ENCODE measurements at regions not wholly inside any gene's neighbourhood (a gene's known extent, or its start where the extent isn't known, plus 50 kb on each side); places are given as distances from the start of the nearest gene placed in this dataset.

- intact Hi-C loops (cut with micrococcal nuclease): no loop called here
Measured at GRCh38 chr2:180662521-180662920, 317.9 kb upstream of the UBE2E3 start.

GRCh38 chr2:180661686-180662030 is 318.7 kb upstream of the UBE2E3 start:
- intact Hi-C loops (cut with micrococcal nuclease): no loop called here

- intact Hi-C loops (cut with micrococcal nuclease): no loop called here
Measured at GRCh38 chr2:180660881-180661685, 319.3 kb upstream of the UBE2E3 start.

GRCh38 chr2:180660207-180660606 is 320.2 kb upstream of the UBE2E3 start:
- intact Hi-C loops (cut with micrococcal nuclease): no loop called here

- intact Hi-C loops (cut with micrococcal nuclease): no loop called here
Measured at GRCh38 chr2:180657054-180657453, 323.4 kb upstream of the UBE2E3 start.

- intact Hi-C loops (cut with micrococcal nuclease): no loop called here
Measured at GRCh38 chr2:180656455-180656847, 324.0 kb upstream of the UBE2E3 start.

- intact Hi-C loops (cut with micrococcal nuclease): no loop called here
Measured at GRCh38 chr2:180655842-180656454, 324.5 kb upstream of the UBE2E3 start.

- intact Hi-C loops (cut with micrococcal nuclease): no loop called here
Measured at GRCh38 chr2:180655393-180655792, 325.0 kb upstream of the UBE2E3 start.

GRCh38 chr2:180653481-180653880 is 326.9 kb upstream of the UBE2E3 start:
- intact Hi-C loops (cut with micrococcal nuclease): no loop called here

GRCh38 chr2:180652794-180653193 is 327.6 kb upstream of the UBE2E3 start:
- intact Hi-C loops (cut with micrococcal nuclease): no loop called here

GRCh38 chr2:180651596-180651995 is 328.8 kb upstream of the UBE2E3 start:
- intact Hi-C loops (cut with micrococcal nuclease): no loop called here

GRCh38 chr2:180647621-180648020 is 332.8 kb upstream of the UBE2E3 start:
- intact Hi-C loops (cut with micrococcal nuclease): no loop called here

GRCh38 chr2:180647221-180647620 is 333.2 kb upstream of the UBE2E3 start:
- intact Hi-C loops (cut with micrococcal nuclease): no loop called here

GRCh38 chr2:180646756-180647155 is 333.6 kb upstream of the UBE2E3 start:
- intact Hi-C loops (cut with micrococcal nuclease): no loop called here

GRCh38 chr2:180644709-180645108 is 335.7 kb upstream of the UBE2E3 start:
- intact Hi-C loops (cut with micrococcal nuclease): no loop called here

GRCh38 chr2:180630756-180631155 is 349.6 kb upstream of the UBE2E3 start:
- intact Hi-C loops (cut with micrococcal nuclease): no loop called here

- intact Hi-C loops (cut with micrococcal nuclease): no loop called here
Measured at GRCh38 chr2:180625006-180625844, 355.2 kb upstream of the UBE2E3 start.

- intact Hi-C loops (cut with micrococcal nuclease): no loop called here
Measured at GRCh38 chr2:180621941-180622918, 358.2 kb upstream of the UBE2E3 start.

GRCh38 chr2:180621366-180621765 is 359.0 kb upstream of the UBE2E3 start:
- intact Hi-C loops (cut with micrococcal nuclease): no loop called here

- intact Hi-C loops (cut with micrococcal nuclease): no loop called here
Measured at GRCh38 chr2:180618570-180618969, 361.8 kb upstream of the UBE2E3 start.

- intact Hi-C loops (cut with micrococcal nuclease): no loop called here
Measured at GRCh38 chr2:180614776-180615175, 365.6 kb upstream of the UBE2E3 start.
